B cell (primary cell): ENCODE measurements at regions not wholly inside any gene's neighbourhood (a gene's known extent, or its start where the extent isn't known, plus 50 kb on each side); places are given as distances from the start of the nearest gene placed in this dataset.

Source experiments
- ATAC-seq: fragments of 200-7000 bp; cut with Tn5 transposase; one replicate; pipeline ENCODE4 v1.10.0; 2021; ENCODE audit warnings: low read depth, mild to moderate bottlenecking, moderate number of reproducible peaks, moderate library complexity
- CTCF ChIA-PET: fragments of 350-600 bp; sonication (Branson Sonifier 250); formaldehyde crosslinking; loops from one replicate; lab custom pipeline; 2021; ENCODE audit warnings: antibody characterized with exemption, inconsistent platforms; lab: Charles Lee
- POLR2A ChIA-PET: fragments of 350-600 bp; sonication (Branson Sonifier 250); formaldehyde crosslinking; loops from one replicate; lab custom pipeline; 2021; ENCODE audit warnings: antibody characterized with exemption; lab: Charles Lee
- DNase-seq: peaks from one replicate; pipeline ENCODE4 v3.0.0; 2013
- H2AFZ ChIP-seq: 2 replicates; pipeline ENCODE4 v1.6.1; 2012; ENCODE audit warnings: mild to moderate bottlenecking, low read depth, low read length; ENCODE audit not compliant: insufficient read depth, poor library complexity, severe bottlenecking
- H3K27ac ChIP-seq, 2 donors: 1 replicate in 1 of 2; 2 replicates in 1 of 2; pipeline ENCODE4 v1.5.1; 2012 to 2013; ENCODE audit warnings: low read length in 2 of 2, mild to moderate bottlenecking in 2 of 2, moderate library complexity in 1 of 2
- H3K27me3 ChIP-seq, 4 experiments: fragments of 200-600 bp in 1 of 4; sonication (generic) in 1 of 4; replicated peaks in 1 of 4; 1 replicate in 2 of 4; 2 replicates in 2 of 4; pipeline versions ENCODE4 v1.6.1 to v1.7.0; 2013 to 2016; ENCODE audit warnings: low read length in 3 of 4, mild to moderate bottlenecking in 2 of 4, mixed read lengths in 1 of 4, moderate library complexity in 1 of 4; ENCODE audit not compliant: insufficient read depth in 4 of 4, control insufficient read depth in 3 of 4; ENCODE audit errors: control extremely low read depth in 1 of 4
- H3K36me3 ChIP-seq, 2 experiments: replicated peaks in 1 of 2; 1 replicate in 1 of 2; 2 replicates in 1 of 2; pipeline versions ENCODE4 v1.6.1 to v1.7.1; 2013; ENCODE audit warnings: low read length in 1 of 2; ENCODE audit not compliant: insufficient read depth in 2 of 2, control insufficient read depth in 1 of 2; ENCODE audit errors: control extremely low read depth in 1 of 2, extremely low read depth in 1 of 2
- H3K4me1 ChIP-seq, 2 donors: fragments of 200-600 bp in 1 of 2; sonication (generic) in 1 of 2; 1 replicate in 1 of 2; 2 replicates in 1 of 2; pipeline versions ENCODE4 v1.5.1 to v1.6.1; 2013 to 2017; ENCODE audit warnings: low read length in 2 of 2; ENCODE audit not compliant: control insufficient read depth in 2 of 2, insufficient read depth in 2 of 2
- H3K4me2 ChIP-seq: replicated peaks from 2 replicates; pipeline ENCODE3; 2012; ENCODE audit warnings: mild to moderate bottlenecking, low read depth, low read length; ENCODE audit not compliant: poor library complexity, severe bottlenecking
- H3K4me3 ChIP-seq, 5 experiments: fragments of 200-600 bp in 1 of 5; sonication (generic) in 1 of 5; 1 replicate in 3 of 5; 2 replicates in 2 of 5; pipeline versions ENCODE4 v1.5.1 to v1.7.0; 2011 to 2016; ENCODE audit warnings: low read length in 4 of 5, mild to moderate bottlenecking in 4 of 5, low read depth in 2 of 5, control low read depth in 1 of 5, moderate library complexity in 1 of 5; ENCODE audit not compliant: insufficient read depth in 1 of 5; ENCODE audit errors: control extremely low read depth in 1 of 5, extremely low read depth in 1 of 5
- H3K79me2 ChIP-seq: fragments of 200-600 bp; sonication (generic); one replicate; pipeline ENCODE4 v1.6.0; 2016; ENCODE audit warnings: low read length; ENCODE audit not compliant: control insufficient read depth, insufficient read depth
- H3K9ac ChIP-seq: fragments of 200-600 bp; sonication (generic); 2 replicates; pipeline ENCODE4 v1.6.1; 2017; ENCODE audit warnings: mild to moderate bottlenecking, low read length, moderate library complexity
- H3K9me3 ChIP-seq, 3 donors: one replicate each; pipeline versions ENCODE4 v1.6.1 to v1.7.1; 2013; ENCODE audit warnings: low read length in 2 of 3; ENCODE audit not compliant: control insufficient read depth in 2 of 3, insufficient read depth in 1 of 3; ENCODE audit errors: control extremely low read depth in 1 of 3
- H4K20me1 ChIP-seq: 2 replicates; pipeline ENCODE4 v1.6.0; 2012; ENCODE audit warnings: mild to moderate bottlenecking, low read length; ENCODE audit not compliant: insufficient read depth, control insufficient read depth, poor library complexity, severe bottlenecking
- H3K27ac Mint-ChIP-seq: one replicate; pipeline ENCODE4 v1.8.0; 2021; ENCODE audit warnings: mixed read lengths
- H3K27me3 Mint-ChIP-seq: one replicate; pipeline ENCODE4 v1.8.0; 2021; ENCODE audit warnings: mixed read lengths
- H3K4me1 Mint-ChIP-seq: one replicate; pipeline ENCODE4 v1.8.0; 2021; ENCODE audit warnings: mixed read lengths
- H3K4me3 Mint-ChIP-seq: one replicate; pipeline ENCODE4 v1.8.0; 2021; ENCODE audit warnings: mixed read lengths
- H3K9me3 Mint-ChIP-seq: one replicate; pipeline ENCODE4 v1.8.0; 2022; ENCODE audit warnings: mixed read lengths; ENCODE audit not compliant: insufficient read depth
- EZH2 ChIP-seq: IDR thresholded peaks from 2 replicates; pipeline ENCODE4 v1.6.1; 2012; ENCODE audit warnings: borderline replicate concordance, low read depth, mild to moderate bottlenecking, moderate library complexity, low read length; ENCODE audit not compliant: insufficient read depth, poor library complexity, severe bottlenecking
- WGBS: methylation state at CpG from one replicate; pipeline ENCODE4 v1.1.5; 2013; ENCODE audit warnings: missing lambda C conversion rate; ENCODE audit not compliant: insufficient coverage; 5-methylcytosine and 5-hydroxymethylcytosine counted together
- intact Hi-C: fragments of 100-400 bp; cut with micrococcal nuclease; formaldehyde crosslinking; loops from one replicate; pipeline ENCODE4 v1.10.0; 2022
- TF ChIP-seq, protein P1 (sequence below): fragments of 200-600 bp; IDR thresholded peaks from one replicate; pipeline ENCODE4 v1.8.0; 2022; ENCODE audit warnings: antibody characterized with exemption, mild to moderate bottlenecking

DNA sequence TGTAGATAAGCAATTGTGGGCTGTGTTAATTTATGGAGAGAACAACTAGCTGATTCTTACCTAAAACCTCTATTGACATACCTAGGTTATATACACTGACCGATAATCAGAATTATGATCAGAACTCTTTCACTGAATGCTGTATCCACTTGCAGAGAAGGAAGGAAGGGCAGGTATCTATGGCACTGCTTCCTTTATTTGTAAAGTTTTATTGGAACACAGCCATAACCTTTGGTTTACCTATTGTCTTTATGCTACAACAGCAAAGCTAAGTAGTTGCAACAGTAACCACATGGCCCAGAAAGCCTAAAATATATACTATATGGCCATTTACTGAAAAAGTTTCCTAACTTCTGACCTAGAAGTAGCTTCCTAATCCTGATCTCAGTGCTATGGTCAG lies 358.9 kb upstream of the ARID1B start:
- ChIA-PET CTCF (no interaction called here), POLR2A (no interaction called here)
- no peak for TF ChIP-seq EZH2
- TF ChIP-seq, protein P1, sequence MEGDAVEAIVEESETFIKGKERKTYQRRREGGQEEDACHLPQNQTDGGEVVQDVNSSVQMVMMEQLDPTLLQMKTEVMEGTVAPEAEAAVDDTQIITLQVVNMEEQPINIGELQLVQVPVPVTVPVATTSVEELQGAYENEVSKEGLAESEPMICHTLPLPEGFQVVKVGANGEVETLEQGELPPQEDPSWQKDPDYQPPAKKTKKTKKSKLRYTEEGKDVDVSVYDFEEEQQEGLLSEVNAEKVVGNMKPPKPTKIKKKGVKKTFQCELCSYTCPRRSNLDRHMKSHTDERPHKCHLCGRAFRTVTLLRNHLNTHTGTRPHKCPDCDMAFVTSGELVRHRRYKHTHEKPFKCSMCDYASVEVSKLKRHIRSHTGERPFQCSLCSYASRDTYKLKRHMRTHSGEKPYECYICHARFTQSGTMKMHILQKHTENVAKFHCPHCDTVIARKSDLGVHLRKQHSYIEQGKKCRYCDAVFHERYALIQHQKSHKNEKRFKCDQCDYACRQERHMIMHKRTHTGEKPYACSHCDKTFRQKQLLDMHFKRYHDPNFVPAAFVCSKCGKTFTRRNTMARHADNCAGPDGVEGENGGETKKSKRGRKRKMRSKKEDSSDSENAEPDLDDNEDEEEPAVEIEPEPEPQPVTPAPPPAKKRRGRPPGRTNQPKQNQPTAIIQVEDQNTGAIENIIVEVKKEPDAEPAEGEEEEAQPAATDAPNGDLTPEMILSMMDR, result no peak
- no peak overlapping the region for H3K27ac ChIP-seq
- Mint-ChIP-seq H3K4me3 (no peak overlapping the region), H3K27me3 (no peaks in the 10 kb centered on the region), H3K4me1 (peaks cover 6% of the 10 kb centered on the region), H3K9me3 (no peaks in the 10 kb centered on the region), H3K27ac (no peak overlapping the region)
- H3K9ac ChIP-seq, result no peak overlapping the region
- H3K27me3 ChIP-seq, result no peaks in the 10 kb centered on the region
- intact Hi-C loops, result no loop called here
- peaks cover 3 to 4% of the 10 kb centered on the region in 2 donors for H3K4me1 ChIP-seq
- no peak overlapping the region for H3K4me2 ChIP-seq
- H3K36me3 ChIP-seq, result no peaks in the 10 kb centered on the region
- no peak for DNase-seq
- H4K20me1 ChIP-seq, result no peaks in the 10 kb centered on the region
- H3K4me3 ChIP-seq, result no peak overlapping the region
- ATAC-seq, result no peak
- H2AFZ ChIP-seq, result no peak overlapping the region
- no peaks in the 10 kb centered on the region for H3K79me2 ChIP-seq
- H3K9me3 ChIP-seq, result peaks cover 0 to 6% (median 0%) of the 10 kb centered on the region in 3 donors
- no CpG with 5 or more reads among the region's 1 CpG for WGBS

DNA sequence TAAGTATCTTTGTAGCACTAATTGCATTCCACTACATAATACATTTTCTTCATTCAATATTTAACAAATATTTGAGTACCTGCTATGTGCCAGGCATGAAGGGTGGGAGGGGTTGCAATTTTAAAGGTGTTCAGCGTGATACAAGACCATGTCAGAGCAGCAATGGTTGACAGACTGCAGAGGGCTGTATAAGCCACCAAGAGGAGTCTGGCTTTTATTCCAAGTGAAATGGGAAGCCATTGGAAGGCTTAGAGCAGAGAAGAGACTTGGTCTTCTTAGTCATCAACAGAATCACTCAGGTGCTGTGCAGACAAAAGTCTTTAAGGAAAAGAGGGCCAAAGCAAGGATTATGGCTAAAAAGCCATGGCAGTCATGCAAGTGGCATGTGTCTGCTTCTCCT lies 360.8 kb upstream of the ARID1B start:
- Histone ChIP-seq H3K4me2 (no peak overlapping the region), H3K36me3 (no peaks in the 10 kb centered on the region), H3K4me3 (no peak overlapping the region), H3K9me3 (peaks cover 0 to 3% (median 0%) of the 10 kb centered on the region in 3 donors), H4K20me1 (no peaks in the 10 kb centered on the region), H2AFZ (no peak overlapping the region), H3K27ac (no peak overlapping the region), H3K4me1 (no peaks in the 10 kb centered on the region), H3K27me3 (no peaks in the 10 kb centered on the region), H3K79me2 (no peaks in the 10 kb centered on the region), H3K9ac (no peak overlapping the region)
- CTCF ChIA-PET, result no interaction called here
- TF ChIP-seq EZH2, result no peak
- TF ChIP-seq, protein P1, result no peak
- ATAC-seq (no peak), DNase-seq (no peak)
- Mint-ChIP-seq H3K27ac (no peak overlapping the region), H3K9me3 (no peaks in the 10 kb centered on the region), H3K4me3 (no peak overlapping the region), H3K27me3 (no peaks in the 10 kb centered on the region), H3K4me1 (no peaks in the 10 kb centered on the region)
- intact Hi-C loops, result no loop called here
- POLR2A ChIA-PET, result no interaction called here
- WGBS, result 100% methylated on average over 1 of the region's 1 CpG
